HG03521 (cell line): ENCODE measurements at regions not wholly inside any gene's neighbourhood (a gene's known extent, or its start where the extent isn't known, plus 50 kb on each side); places are given as distances from the start of the nearest gene placed in this dataset.
"Not testable (repeated sequence)": the region's sequence is repeated elsewhere in the genome, so short reads cannot be mapped to it uniquely, and the experiment has no call there.

Experiments
- ATAC-seq: cut with Tn5 transposase; IDR thresholded peaks from one replicate; pipeline ENCODE4 v1.9.1; 2021; ENCODE audit warnings: mild to moderate bottlenecking, moderate library complexity; ENCODE audit not compliant: unreplicated experiment

DNA sequence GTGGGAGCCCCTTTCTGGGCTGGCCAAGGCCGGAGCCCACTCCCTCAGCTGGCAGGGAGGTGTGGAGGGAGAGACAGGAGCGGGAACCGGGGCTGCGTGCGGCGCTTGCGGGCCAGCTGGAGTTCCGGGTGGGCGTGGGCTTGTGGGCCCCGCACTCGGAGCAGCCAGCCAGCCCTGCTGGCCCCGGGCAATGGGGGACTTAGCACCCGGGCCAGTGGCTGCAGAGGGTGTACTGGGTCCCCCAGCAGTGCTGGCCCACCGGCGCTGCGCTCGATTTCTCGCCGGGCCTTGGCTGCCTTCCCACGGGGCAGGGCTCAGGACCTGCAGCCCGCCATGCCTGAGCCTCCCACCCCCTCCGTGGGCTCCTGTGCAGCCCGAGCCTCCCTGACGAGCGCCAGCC is 1082.5 kb downstream of the PCDH17 start:
- not testable (repeated sequence) for ATAC-seq

DNA sequence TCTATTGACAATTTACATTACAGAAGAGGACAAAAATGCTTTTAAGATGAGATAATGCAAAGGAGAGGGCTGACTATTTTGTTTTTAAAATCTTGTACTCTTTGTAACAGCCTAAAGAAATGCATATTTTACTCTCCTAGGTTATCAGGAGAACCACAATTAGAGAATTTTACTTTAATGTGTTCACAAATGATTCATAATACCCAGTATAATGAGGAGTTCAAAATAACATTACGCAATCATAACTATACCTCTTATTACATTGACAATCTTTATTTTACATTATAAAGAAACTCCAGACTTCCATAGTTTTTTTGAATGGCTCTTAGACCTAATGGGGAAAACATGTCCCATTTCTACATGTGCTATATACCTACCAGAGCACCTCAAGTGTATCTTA is 1089.7 kb downstream of the PCDH17 start:
- ATAC-seq = no peak

GRCh38 chr13:58728126-58728525 is 1096.6 kb downstream of the PCDH17 start:
- no peak for ATAC-seq

GRCh38 chr13:58729361-58729760 is 1097.8 kb downstream of the PCDH17 start:
- no peak for ATAC-seq

GRCh38 chr13:58744686-58745085 is 1113.1 kb downstream of the PCDH17 start:
- no peak for ATAC-seq

DNA sequence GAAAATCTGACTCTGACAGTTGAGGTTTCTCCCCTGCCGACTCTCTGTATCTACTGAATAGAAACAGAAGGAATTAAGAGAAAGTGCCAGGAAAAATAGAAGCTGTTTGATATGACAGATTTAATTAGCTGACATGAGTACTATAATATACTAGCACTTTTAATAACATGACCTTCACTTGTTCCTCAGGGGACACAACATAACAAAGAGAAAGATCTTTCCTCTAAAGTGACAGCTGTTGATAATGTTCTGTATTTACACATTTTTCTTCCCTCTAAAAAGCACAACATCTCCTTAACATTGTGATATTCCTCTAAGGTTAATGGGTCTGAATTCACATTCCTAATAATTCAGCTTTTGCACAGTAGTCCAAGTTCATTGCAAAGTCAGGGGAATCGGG is 1136.0 kb downstream of the PCDH17 start:
- no peak for ATAC-seq

DNA sequence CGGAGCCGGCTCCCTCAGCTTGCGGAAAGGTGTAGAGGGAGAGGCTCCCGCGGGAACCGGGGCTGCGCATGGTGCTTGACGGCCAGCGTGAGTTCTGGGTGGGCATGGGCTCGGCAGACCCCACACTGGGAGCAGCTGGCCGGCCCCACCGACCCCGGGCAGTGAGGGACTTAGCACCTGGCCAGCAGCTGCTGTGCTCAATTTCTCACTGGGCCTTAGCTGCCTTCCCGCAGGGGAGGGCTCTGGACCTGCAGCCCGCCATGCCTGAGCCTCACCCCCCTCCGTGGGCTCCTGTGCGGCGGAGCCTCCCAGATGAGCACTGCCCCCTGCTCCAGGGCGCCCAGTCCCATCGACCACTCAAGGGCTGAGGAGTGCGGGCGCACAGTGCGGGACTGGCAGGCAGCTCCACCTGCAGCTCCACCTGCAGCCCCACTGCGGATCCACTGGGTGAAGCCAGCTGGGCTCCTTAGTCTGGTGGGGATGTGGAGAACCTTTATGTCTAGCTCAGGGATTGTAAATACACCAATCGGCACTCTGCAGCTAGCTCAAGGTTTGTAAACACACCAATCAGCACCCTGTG is 1141.8 kb downstream of the PCDH17 start:
- no peak for ATAC-seq

GRCh38 chr13:58782736-58783135 is 1151.2 kb downstream of the PCDH17 start:
- no peak for ATAC-seq

DNA sequence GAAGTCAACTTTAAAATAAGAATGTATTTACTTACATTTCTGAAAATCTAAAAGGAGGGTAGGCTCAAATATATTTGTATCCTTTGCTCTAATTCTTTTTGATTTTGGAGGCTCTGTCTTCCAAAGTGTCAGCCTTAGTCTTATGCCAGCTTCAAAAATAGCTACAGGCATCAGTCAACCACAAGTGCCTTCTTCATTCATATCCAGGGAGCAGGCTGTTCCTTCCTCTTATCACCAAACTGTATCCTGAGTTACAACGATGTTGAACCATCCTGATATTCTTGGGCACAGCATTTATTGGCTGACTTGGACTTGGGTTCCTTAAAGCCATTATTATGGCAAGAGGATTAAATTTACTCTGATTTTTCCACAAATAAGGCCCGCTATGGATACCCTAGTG is 1161.3 kb downstream of the PCDH17 start:
- no peak for ATAC-seq

DNA sequence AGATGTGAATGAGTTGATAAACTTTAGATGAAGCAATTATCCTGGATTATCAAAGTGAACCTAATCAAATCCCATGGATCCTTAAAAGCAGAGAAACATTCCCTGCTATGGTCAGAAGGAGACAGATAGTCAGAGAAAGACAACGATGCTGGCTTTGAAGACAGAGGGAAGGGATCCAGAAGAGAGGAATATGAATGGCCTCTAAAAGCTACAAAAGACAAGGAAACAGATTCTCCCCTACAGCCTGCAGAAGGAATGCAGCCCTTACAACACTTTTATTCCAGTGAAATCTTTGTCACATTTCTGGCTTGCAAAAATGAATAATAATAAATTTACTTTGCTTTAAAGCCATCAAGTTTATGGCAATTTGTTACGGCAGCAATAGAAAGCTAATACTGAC is 1164.2 kb downstream of the PCDH17 start:
- no peak for ATAC-seq

- no peak for ATAC-seq
Measured at GRCh38 chr13:58804832-58805231, 1173.3 kb downstream of the PCDH17 start.

- ATAC-seq = no peak
Measured at GRCh38 chr13:58806401-58806800, 1174.9 kb downstream of the PCDH17 start.

- no peak for ATAC-seq
Measured at GRCh38 chr13:58823701-58824100, 1192.2 kb downstream of the PCDH17 start.

GRCh38 chr13:58827904-58828303 is 1196.4 kb downstream of the PCDH17 start:
- no peak for ATAC-seq

GRCh38 chr13:58830841-58831240 is 1199.3 kb downstream of the PCDH17 start:
- no peak for ATAC-seq

GRCh38 chr13:58838615-58839014 is 1207.1 kb downstream of the PCDH17 start:
- ATAC-seq = no peak

DNA sequence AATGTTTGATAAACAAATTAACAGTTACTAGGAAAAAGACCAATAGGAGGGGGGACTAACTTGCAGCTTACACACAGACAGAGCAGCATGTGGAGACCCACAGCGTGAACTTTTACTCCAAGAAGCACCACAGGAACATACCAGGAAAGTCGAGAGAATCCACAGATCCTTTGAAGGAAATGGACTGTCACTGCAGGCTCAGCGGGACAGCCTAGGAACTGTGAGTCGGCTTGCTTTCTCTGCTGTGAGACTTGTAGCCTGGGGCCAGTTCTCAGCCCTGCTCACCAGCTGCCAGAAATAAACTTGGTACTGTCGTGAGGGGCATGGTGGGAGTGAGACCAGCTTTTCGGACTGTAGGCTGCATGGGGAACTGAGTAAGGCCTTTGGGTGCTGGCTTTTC is 1211.5 kb downstream of the PCDH17 start:
- no peak for ATAC-seq

DNA sequence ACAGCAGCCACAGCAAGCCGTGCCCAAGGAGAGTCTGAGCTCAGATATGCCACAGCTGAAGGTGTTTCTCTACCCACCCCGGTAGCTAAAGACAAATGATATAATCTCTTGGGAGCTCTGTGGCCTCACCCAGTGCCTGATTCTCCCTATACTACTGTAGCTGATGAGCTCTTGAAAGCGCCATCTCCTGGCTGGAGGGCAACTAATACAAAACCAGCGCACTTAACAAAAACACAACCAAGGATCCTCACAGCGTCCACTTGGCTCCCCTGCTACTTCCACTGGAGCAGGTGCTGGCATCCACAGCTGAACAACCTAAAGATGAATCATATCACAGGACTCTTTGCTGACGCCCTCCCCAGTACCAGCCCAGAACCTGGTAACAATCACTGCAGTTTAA is 1212.0 kb downstream of the PCDH17 start:
- no peak for ATAC-seq

DNA sequence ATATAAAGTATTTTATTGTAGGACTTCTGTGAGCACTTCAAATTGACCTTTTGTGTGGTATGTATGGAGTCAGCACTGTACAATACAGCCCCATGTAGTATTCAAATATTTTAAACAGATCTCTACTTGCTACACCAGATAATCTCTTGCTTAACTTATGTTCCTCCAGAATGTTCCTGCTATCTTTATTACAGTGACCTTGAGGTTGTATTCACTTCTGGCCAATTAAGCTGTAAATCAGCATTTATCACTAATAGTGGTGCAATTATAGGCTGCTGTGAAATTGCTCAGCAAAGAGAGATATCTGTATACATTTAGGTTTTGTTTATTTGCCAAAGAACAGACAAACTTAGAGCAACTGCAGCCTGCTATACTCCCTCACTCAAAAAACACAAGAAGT is 1218.6 kb downstream of the PCDH17 start:
- ATAC-seq = no peak

GRCh38 chr13:58852076-58852475 is 1220.5 kb downstream of the PCDH17 start:
- no peak for ATAC-seq

DNA sequence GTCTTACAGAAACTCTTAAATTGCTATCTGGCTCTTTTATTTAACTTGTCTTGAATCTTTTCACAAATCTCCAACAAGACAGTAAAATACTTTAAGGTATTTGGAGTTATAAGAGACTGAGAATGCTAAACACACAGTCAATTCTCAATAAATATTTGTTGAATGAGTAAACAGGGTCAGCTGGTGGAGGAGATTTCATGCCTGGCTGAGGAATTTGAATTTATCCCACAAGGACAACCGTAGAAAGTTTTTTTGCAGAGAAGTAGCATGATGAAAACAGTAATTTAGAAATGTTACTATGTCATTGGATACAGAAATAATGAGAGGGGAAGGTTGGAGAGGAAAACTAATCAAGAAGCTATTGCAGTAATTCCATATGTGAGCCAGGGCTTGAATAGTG is 1223.7 kb downstream of the PCDH17 start:
- no peak for ATAC-seq

- no peak for ATAC-seq
Measured at GRCh38 chr13:58858870-58859371, 1227.4 kb downstream of the PCDH17 start.

GRCh38 chr13:58865286-58865685 is 1233.7 kb downstream of the PCDH17 start:
- ATAC-seq = no peak
